EL (cell line): ENCODE measurements at regions not wholly inside any gene's neighbourhood (a gene's known extent, or its start where the extent isn't known, plus 50 kb on each side); places are given as distances from the start of the nearest gene placed in this dataset.
"Not testable (repeated sequence)": the region's sequence is repeated elsewhere in the genome, so short reads cannot be mapped to it uniquely, and the experiment has no call there.

ENCODE experiments used
- DNase-seq: peaks from one replicate; pipeline ENCODE4 v3.0.0-alpha.2; 2016

GRCh38 chr10:35881320-35881719, 239.2 kb upstream of the FZD8 start:
- DNase-seq = no peak

DNA sequence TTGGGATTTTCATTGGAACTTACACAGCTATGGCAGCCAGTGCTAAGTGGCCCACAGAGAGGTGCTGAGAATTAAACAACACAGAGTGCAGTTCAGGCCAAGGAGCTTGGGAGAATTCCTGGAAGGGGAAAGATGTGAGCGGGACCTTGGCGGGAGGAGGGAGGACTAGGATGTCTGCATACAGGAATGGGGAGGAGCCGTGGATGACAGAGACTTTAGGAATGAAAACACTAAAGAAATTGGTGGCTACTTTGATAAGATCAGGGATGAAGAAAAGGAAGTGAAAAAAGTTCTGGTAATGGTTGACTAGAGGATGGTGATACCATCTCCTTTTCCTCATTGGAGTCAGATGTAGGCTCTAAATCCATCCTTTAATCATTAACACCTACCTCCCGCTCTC, 234.2 kb upstream of the FZD8 start:
- peak; percentile 85 for DNase-seq

DNA sequence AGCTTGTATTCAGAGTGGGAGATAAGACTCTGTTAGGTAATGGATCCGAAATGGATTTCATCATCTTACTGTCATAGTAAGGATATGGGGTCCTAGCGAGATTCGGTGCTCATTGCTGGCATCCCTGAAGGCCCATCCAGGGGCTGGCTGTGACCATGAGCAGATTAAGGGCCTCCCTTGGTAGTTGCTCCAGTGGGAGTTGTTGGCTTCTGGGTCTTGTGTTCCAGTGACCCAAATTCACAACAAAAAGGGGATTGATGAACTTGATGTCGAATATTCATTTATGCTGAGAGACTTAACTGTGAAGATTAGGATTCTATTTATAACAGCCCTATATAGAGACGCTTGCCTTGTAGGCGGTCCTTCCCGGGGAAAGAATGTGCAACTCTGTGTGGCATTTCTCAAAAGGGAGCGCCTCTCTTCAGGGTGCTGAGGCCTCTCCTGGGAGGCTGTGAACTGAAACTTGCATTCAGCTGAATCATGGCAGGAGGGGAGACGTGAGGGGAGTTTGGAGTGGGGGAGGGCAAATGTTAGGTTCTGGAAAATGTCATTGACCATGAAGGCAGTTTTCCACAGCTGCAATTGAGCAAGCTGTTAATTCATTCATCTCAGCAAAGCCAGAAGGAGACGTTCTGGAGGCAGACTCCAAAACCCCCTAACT, 233.1 kb upstream of the FZD8 start:
- peak; percentile 58 for DNase-seq

DNA sequence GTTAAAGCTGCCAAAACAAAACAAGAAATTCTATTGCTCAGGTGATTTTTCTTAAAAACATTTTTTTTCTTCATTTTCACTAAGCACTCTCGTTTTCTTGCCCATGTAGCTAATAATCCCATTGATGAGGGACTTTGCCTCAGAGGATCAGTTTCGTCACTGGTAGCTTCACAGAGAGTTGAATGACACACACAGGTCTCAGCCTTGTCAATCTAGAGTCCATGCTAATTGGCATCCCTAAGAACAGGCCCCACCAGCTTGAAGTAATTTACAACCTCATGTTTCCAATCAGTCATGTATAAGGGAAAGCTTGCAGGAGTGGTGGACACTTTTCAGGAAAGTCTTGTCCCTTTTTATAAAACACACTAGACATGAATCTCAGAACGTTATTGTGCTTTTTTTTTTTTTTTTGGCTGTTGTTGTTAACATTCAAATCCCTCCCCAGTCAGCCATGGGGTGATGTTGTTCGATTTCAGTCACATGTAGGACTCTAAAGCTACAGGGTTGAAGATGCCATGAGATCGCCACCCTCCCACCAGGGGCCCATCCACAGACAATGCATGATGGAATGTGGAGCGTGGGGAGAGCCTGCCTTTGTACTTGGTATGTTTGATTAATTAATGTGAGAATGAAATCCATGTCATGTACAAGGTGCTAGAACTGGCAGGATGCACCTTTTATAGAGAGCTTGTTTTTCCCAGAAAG, 232.4 kb upstream of the FZD8 start:
- DNase-seq = no peak

GRCh38 chr10:35872671-35873070, 230.6 kb upstream of the FZD8 start:
- DNase-seq = no peak

DNA sequence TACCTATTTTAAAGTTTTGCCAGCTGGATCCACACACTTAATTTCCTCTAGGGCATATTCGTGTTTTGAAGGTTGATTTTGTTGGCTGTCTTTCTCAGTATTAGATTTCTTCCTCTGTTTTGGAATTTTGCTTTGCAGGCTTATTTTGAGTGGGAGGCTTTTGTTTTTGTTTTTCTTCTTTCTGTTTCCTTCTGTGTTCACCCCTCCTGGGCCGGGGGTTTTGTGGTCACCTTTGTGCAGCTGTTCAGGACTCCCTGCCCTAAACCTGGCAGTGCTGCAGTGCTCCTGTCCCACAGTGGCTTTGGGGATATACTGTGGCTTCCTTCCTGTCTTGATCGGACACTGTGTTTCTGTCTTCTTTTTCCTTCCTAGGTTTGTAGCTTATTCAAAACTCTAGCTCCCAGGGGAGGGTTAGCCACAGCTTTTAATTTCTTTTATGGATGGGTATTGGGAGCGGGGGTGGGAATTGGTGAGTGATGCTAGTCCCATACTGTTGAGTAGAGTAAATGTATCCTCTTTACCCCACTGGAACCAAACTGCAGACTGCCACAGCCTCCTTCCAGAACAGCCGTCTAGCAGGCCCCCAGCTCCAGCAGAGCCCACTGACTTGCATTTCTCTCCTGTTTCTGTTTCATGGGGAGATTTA, 228.7 kb upstream of the FZD8 start:
- DNase-seq = no peak

- not testable (repeated sequence) for DNase-seq
These were observed 216.7 kb upstream of the FZD8 start for GRCh38 chr10:35858676-35859283.

DNA sequence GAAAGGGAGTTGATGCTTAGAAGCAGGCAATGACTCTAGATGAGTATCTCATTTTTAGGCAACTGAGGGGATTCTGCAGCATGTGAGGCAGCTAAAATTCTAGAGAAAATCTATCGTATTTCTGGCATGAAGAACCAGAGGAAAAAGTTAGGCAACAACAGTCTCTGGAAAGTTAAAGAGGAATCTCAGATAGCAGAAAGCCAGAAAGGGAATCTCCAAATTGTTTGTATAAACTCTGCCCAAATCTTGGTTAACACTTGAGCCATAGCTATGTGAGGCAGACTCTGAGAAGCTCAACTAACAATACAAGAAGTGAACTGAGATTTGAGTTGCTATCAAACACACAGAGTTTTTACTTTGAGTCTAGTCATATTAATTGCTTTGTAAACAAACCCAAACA, 215.8 kb upstream of the FZD8 start:
- no peak for DNase-seq

GRCh38 chr10:35855155-35855947, 213.3 kb upstream of the FZD8 start:
- DNase-seq = no peak

DNA sequence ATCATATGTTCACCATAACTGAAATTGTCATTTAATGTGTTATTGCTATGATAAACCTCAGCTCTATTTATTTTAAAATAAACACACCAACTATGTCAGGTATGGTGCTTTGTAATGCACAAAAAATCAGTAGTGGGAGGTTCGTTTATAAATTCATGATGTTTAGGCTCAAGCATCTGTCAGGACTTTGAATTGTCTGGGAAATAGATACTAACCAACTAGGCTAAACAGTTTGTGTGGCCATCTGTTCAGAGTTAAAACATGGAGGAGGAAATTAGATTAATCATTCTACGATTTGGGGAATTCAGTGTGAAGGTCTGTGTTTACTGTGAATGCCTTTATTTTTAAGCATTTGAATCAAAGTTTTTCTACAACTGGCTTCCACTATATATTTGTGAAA, 212.6 kb upstream of the FZD8 start:
- no peak for DNase-seq

DNA sequence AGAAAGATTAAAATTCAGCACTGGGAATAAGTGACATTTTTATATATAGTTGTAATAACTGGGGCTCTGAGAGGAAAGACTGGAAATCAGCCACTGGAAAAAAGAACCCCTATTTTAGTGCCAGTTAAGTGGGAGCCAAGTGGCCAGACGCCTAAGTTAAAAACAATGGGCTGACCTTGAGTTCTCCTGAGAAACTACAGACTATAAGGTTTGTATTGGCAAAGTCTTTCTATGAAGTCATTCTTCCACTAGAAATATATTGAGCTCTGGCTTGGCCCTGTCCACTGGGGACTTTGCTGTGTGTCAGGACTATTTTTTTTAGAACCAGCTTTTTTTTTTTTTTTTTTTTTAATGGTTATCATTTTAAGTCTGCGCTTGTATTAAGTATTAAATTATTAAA, 210.6 kb upstream of the FZD8 start:
- no peak for DNase-seq

DNA sequence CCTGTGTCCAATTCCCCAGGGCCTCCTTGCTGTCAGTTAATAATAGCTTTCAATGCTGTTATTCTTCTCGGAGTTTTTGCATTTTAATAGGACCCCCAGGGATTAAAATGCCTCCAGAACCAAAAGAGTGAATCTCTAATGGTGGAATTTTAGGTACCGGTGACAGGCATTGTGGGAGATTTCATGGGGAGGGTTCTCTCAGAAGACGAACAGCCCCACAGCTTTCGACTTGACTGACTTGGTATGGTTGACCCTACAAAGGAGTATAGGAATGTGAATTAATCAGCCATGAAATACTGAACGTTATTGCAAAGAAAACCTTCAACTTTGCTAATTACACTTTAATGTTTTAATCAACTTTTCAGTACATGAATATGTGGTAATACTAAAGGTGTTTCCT, 206.3 kb upstream of the FZD8 start:
- DNase-seq = no peak

DNA sequence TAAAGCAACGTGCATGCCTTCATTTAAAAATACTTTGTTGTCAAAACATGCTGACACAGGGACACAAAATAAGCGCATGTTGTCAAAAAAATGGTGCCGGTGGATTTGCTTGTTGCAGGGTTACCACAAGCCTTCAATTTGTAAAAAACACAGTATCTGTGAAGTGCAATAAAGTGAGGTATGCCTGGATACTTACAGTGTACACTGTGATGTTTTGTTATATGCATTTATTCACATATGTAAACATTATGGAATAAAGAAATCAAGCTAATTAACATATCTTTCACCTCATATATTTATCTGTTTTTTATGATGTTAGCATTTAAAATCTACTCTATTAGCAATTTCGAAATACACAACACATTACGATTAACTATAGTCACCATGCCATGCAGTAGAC, 202.6 kb upstream of the FZD8 start:
- DNase-seq = no peak

GRCh38 chr10:35843524-35844181, 201.6 kb upstream of the FZD8 start:
- no peak for DNase-seq

GRCh38 chr10:35838054-35838453, 196.0 kb upstream of the FZD8 start:
- DNase-seq = no peak

DNA sequence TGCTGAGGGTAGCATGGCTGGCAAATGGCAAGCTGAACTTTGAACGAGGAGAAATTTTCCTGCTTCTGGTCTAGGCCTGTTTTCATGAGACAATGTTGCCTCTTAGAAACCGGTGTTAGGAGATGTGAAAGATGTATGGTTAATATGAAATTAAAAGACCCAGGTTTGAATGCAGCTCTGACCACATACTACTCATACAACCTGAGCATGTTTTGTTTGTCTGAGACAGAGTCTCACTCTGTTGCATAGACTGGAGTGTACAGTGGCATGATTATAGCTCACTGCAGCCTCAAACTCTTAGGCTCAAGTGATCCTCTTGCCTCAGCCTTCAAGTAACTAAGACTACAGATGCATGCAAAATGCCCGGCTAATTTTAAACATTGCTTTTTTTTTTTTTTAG, 193.4 kb upstream of the FZD8 start:
- no peak for DNase-seq

- DNase-seq = no peak
These were observed 192.9 kb upstream of the FZD8 start for GRCh38 chr10:35834877-35835494.

GRCh38 chr10:35827783-35828182, 185.7 kb upstream of the FZD8 start:
- DNase-seq = no peak

- no peak for DNase-seq
These were observed 182.6 kb upstream of the FZD8 start for GRCh38 chr10:35824704-35825103.

DNA sequence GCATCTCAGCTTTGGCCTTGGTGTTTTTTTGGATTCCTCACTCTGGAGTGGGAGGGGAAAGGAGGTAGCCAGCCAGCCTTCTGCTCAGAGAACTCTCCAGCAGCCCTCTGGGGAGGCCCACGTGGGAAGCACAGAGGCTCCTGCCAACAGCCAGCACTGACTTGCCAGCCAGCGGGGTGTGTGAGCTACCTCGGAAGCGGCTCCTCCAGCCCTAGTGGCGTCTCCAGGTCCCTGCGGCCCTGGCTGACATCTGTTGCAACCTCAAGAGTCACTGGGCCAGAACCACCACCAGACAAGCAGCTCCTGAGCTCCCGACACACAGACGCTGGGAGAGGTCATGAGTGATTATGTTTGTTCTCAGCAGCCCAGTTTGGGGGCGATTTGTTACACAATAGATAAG, 180.2 kb upstream of the FZD8 start:
- DNase-seq = peak; percentile 25

DNA sequence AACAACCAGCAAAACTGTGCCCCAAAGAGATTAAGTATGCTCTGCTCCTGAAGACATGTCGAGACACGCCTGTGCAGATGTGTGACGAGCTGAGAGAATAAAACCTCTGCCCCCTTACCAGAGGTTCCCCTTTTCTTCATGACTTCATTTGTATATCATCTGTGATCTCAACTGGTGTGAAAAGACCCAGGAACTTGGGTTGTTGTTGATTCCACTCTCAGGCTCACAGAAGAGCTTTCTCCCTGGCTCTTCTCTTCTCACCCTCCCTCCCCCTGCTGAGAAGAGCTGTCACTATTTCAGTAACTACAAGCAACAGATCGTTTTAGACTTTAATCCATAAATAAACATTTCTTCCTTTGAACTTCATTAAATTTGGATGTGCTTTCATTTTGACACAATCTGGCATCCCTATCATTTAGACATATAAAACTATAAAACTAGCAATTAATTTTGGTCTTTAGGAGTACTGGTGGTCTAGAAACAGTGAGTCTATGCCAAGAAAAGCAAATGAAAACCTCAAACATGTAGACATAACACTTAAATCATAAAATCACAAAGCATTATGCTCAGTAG, 179.3 kb upstream of the FZD8 start:
- DNase-seq = no peak

DNA sequence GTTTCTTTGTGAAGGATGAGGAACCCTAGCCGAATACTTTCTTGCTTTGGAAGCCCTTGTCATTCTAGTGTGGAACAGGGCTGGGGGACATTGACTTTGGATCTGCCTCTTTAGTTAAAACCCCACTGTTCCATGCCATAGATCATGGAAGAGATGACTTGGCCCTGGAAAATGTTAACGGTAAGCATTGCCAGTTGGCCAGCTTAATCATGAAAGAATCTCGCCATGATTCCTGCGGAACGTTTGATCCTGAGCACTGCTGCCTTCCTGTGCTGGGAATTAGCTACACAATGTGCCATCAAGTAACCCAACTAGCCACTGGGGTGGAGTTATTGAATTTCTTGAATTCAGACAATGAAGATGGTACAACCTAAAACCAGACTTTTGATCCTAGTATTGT, 177.6 kb upstream of the FZD8 start:
- no peak for DNase-seq
